ENCODE measurements at regions not wholly inside any gene's neighbourhood (a gene's known extent, or its start where the extent isn't known, plus 50 kb on each side); places are given as distances from the start of the nearest gene placed in this dataset.
"Not testable (repeated sequence)": the region's sequence is repeated elsewhere in the genome, so short reads cannot be mapped to it uniquely, and the experiment has no call there.

DNA sequence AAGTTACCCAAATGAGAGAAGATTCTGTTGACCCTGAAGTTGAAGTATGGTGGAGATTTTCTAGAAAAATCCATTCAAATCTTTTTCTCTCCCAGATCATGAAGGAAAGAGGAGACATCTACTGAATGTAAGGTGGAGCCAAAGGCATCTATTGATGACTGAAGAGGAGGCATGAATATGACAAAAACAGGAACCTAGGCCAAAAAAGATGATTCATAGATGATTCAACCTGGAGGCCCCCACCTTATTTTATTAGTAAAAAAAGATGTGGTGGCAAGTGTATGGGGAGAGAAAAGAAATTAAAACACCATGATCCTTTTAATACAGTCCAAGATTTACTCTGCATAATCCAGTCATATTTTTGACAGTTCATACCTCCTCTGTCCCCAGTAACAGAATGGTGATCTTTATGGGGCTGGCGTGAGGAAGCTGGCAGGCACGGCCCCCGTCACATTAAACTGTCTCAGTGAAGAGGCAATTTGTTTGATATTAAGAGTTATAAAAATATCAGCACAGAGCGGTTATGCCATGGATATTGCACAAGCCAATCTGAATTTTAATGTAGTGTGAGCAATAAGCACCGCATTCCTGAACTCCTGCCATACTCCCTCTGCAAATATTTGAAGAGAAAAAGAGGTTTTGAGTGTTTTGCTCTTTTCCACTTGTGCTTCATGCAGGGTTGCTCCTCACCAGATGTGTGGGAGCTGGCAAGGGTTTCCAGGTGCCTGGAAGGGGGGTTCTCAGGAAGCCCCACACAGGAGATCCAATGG lies 94.4 kb downstream of the TRIM43 start:
- DNase-seq, result not testable (repeated sequence)

DNA sequence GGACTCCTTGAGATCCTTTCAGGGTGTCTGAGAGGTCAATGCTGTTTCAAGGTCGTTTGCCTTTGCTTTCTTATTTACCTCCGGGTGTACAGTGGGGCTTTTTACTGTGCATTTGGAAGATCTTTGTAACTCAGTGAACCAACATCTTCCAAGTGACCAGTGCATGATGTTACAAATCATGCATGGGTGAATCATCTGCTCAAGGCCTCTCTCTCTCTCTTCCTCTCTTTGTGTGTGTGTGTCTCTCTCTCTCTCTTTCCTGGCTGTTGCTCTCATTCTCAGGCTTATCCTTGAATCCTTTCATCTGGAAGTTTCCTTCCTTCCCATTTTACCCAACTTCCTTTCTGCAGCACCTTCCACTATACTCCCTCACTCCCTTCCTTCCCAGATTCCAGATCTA lies 96.1 kb downstream of the TRIM43 start:
- not testable (repeated sequence) for DNase-seq

- DNase-seq, result not testable (repeated sequence)
Measured at GRCh38 chr2:95691210-95691609, 99.4 kb downstream of the TRIM43 start.

DNA sequence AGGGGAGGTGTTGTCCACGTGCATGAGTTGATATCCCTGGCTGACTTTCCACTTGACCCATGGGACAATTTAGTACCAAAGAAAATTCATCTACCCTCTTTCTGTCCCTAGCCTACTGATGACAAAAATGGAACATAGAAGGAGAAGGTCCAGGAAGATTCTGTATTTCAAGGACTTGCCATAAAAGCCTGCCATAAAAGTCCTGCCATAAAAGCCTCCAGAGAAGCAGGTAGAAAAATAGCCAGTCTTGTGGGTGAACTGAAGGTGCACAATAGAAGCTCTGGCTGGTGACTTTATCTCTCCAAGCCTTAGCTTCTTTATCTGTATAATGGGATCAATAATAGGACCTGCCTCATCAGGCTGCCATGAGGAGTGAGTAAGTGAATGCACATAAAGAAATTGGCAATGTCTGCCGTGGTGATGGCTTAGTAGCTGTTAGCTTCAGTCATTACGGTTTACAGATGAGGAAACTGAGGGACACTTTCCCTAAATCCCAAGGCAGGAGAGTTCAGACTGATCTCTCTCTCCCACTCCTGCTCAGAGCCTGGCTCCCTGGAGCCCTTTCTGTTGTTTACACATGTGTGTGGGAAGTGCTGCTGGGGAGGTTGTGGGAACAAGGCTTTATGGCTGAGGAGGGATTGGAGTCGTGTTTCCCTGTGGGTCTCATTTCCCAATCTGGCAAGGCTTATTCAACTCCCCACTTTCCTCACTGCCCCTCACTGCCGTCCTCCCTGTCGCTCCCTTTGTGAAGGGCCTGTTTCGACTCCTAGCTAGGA lies 101.5 kb downstream of the TRIM43 start:
- DNase-seq, result not testable (repeated sequence)

DNA sequence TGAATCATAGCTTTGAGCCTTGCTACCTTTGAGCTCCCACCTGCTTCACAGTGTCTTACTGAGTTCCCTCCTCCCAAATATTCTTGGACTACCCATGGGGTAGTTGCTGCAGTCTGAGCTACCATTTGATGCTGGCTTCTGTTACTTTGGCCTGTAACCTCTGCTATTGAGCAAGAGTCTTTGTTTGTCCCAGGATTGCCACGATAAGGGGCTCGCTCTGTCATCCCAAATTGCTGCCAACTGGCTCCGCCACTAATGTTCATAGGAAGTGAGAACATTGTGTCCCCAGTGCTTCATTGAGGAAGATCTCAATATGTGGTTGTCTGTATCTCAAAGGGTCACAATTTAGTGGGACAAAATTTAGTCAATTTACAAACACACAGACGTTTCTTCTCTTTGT lies 103.8 kb downstream of the TRIM43 start:
- DNase-seq, result no peak

- DNase-seq, result no peak
Measured at GRCh38 chr2:95698146-95698545, 106.3 kb downstream of the TRIM43 start.

GRCh38 chr2:95699201-95700184 lies 107.7 kb downstream of the TRIM43 start:
- not testable (repeated sequence) for DNase-seq

DNA sequence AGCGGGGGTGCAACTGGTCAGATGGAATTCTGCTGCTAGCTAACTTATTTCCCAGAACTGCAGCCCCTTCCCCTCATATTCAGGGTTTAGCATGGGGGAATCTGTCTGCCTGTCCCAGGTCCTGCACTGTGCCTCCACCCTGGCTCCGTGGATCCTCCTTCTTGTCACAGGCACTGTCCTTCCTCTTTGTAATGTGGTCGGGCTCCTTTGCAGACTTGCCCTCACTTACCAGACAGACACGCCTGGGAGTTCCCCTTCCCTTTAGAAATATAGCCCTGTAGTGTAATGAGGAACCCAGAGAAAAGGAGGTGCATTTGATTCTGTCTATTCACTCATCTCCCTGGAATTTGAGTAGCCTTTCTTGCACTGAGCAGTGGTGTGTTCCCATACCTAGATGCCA lies 108.7 kb downstream of the TRIM43 start:
- no peak for DNase-seq

DNA sequence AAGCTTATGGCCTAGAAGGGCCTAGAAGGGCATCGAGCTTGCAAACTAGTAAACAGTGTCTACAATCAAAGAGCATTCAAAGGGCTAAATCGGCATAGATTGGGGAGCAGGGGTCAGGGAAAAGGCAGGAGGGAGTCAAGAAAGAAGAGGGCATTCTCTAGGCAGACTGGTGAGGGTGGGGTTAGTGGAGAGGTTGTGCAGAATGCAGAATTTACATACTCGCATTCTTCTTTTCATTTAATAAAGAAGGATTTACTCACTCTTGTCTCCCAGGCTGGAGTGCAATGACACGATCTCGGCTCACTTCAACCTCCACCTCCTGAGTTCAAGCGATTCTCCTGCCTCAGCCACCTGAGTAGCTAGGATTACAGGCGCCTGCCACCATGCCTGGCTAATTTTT lies 110.7 kb downstream of the TRIM43 start:
- no peak for DNase-seq

- not testable (repeated sequence) for DNase-seq
Measured at GRCh38 chr2:95707161-95707560, 115.4 kb downstream of the TRIM43 start.

DNA sequence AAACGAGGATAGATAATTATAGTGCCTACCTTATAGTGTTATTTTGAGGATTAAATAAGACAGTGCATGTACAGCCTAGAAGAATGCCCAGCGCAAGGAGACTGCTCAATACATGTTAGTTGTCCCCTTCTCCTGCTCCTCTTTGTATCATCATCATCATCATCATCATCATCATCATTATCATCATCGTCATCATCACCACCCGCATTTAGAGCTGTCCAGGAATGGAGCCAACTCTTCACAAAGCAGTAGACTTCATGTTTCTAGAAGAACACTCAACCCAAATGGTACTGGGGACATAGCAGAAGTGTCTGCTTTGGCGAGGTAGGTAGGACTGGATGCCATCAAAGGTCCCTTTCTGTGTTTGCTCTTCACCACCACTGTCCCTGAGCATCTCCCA lies 116.0 kb downstream of the TRIM43 start:
- DNase-seq, result no peak

GRCh38 chr2:95709831-95710230 lies 118.0 kb downstream of the TRIM43 start:
- DNase-seq, result no peak

- not testable (repeated sequence) for DNase-seq
Measured at GRCh38 chr2:95713470-95714177, 121.8 kb downstream of the TRIM43 start.

DNA sequence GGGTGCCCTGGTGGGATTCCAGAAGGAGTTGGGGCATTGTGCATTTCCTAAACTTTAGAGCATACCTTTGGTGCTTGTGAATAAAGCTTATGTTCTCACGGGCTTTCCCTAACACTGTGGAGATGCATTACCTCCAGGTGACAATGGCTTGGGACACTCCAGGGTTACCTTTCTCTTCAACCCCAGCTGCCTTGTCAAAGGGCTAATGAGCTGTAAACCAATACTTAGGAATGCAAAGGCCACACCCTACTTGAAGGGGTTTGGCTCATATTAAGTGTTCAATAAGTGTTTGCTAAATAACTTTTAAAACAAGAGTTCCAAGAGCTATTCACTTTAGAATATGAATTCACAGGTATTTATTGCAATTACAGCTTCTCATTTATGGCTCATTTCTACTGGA lies 122.6 kb downstream of the TRIM43 start:
- DNase-seq, result not testable (repeated sequence)

- no peak for DNase-seq
Measured at GRCh38 chr2:95719473-95720060, 127.8 kb downstream of the TRIM43 start.

GRCh38 chr2:95721726-95722125 lies 129.9 kb downstream of the TRIM43 start:
- DNase-seq, result no peak

DNA sequence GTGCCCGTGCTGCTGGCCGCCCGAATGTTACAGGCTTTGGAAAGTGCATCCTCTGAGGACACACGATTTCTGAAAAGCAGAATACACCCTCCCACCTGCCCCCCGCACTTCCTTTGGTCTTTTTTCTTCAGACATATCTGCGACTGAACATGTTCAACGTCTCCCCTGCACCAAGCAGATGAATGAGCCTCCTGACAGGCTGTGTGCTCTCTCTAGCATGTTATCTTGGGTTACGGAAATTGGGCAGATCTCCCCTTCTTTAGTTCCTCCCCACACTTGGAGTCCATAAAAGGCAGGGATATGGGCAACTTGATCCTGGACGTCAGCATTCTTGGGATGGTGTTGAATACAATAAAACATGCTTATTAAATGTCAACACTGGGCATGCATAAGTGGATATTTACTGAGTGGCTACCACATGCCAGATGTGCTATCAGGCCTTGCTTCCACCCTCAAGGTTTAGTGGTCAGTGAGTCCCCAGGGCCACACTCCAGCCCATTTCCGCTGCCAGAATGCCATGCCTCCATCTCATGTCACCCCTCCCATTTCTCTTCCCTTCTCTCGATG lies 130.4 kb downstream of the TRIM43 start:
- no peak for DNase-seq

- not testable (repeated sequence) for DNase-seq
Measured at GRCh38 chr2:95723627-95724210, 131.9 kb downstream of the TRIM43 start.

- not testable (repeated sequence) for DNase-seq
Measured at GRCh38 chr2:95725191-95725590, 133.4 kb downstream of the TRIM43 start.

- DNase-seq, result not testable (repeated sequence)
Measured at GRCh38 chr2:95725677-95726076, 133.9 kb downstream of the TRIM43 start.

DNA sequence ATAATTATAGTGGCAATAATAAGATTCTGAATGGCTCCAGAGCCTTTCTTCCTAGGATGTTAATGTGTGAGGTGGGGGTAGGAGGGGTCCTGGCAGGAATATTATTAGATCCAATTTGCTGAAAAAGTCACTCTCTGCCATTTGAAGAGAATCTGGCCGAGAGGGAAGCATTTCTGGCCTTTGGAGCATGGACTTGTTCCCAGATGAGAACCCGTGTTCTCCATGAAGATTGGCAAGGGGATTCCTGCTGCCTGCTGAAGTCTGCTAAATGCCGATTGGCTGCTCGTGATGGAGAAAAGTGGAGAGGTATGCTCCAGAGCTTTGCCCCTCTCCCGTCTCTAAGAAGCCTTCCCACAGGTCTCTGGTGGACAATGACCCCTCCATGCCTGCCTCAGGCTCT lies 135.6 kb downstream of the TRIM43 start:
- not testable (repeated sequence) for DNase-seq
